Neural progenitor cell (in vitro differentiated cells): ENCODE measurements at regions not wholly inside any gene's neighbourhood (a gene's known extent, or its start where the extent isn't known, plus 50 kb on each side); places are given as distances from the start of the nearest gene placed in this dataset.
"Not testable (repeated sequence)": the region's sequence is repeated elsewhere in the genome, so short reads cannot be mapped to it uniquely, and the experiment has no call there.

Experiments used
- DNase-seq: peaks from one replicate; pipeline ENCODE4 v3.0.0-alpha.2; 2016; ENCODE audit warnings: low spot score
- H2AFZ ChIP-seq: fragments of 200-600 bp; sonication (generic); replicated peaks from 2 replicates; pipeline ENCODE4 v1.6.1; 2016; ENCODE audit warnings: antibody characterized with exemption
- H3F3A ChIP-seq: fragments of 200-600 bp; sonication (generic); 2 replicates; pipeline ENCODE4 v1.6.1; 2016; ENCODE audit warnings: antibody characterized with exemption, low read depth
- H3K27ac ChIP-seq: fragments of 200-600 bp; sonication (generic); 2 replicates; pipeline ENCODE4 v1.5.1; 2016; ENCODE audit warnings: mild to moderate bottlenecking
- H3K27me3 ChIP-seq: fragments of 200-600 bp; sonication (generic); 2 replicates; pipeline ENCODE4 v1.6.1; 2016; ENCODE audit warnings: mild to moderate bottlenecking, moderate library complexity
- H3K36me3 ChIP-seq: fragments of 200-600 bp; sonication (generic); 2 replicates; pipeline ENCODE4 v1.5.1; 2016
- H3K4me1 ChIP-seq: fragments of 200-600 bp; sonication (generic); 2 replicates; pipeline ENCODE4 v1.6.1; 2016; ENCODE audit warnings: mixed run types
- H3K4me2 ChIP-seq: fragments of 200-600 bp; sonication (generic); 2 replicates; pipeline ENCODE4 v1.6.1; 2016
- H3K4me3 ChIP-seq: fragments of 200-600 bp; sonication (generic); 2 replicates; pipeline ENCODE4 v1.5.1; 2016
- H3K79me2 ChIP-seq: fragments of 200-600 bp; sonication (generic); 2 replicates; pipeline ENCODE4 v1.6.1; 2016; ENCODE audit warnings: low read depth
- H3K9ac ChIP-seq: fragments of 200-600 bp; sonication (generic); 2 replicates; pipeline ENCODE4 v1.6.1; 2016
- H3K9me3 ChIP-seq: fragments of 200-600 bp; sonication (generic); 2 replicates; pipeline ENCODE4 v1.5.1; 2016; ENCODE audit warnings: low read depth
- H4K20me1 ChIP-seq: fragments of 200-600 bp; sonication (generic); 2 replicates; pipeline ENCODE4 v1.6.1; 2016; ENCODE audit warnings: low read depth
- H3K27ac Mint-ChIP-seq: 3 replicates; pipeline ENCODE4 v1.8.0; 2021; ENCODE audit warnings: mixed read lengths
- H3K27me3 Mint-ChIP-seq: 2 replicates; pipeline ENCODE4 v1.8.0; 2022; ENCODE audit warnings: low read depth, mild to moderate bottlenecking, inconsistent platforms, moderate library complexity, mixed read lengths; ENCODE audit not compliant: insufficient read depth
- H3K36me3 Mint-ChIP-seq: 3 replicates; pipeline ENCODE4 v1.8.0; 2021; ENCODE audit warnings: mixed read lengths
- H3K4me1 Mint-ChIP-seq: 3 replicates; pipeline ENCODE4 v1.8.0; 2021; ENCODE audit warnings: mixed read lengths
- H3K4me3 Mint-ChIP-seq: 3 replicates; pipeline ENCODE4 v1.8.0; 2021; ENCODE audit warnings: mild to moderate bottlenecking, moderate library complexity, mixed read lengths
- H3K9me3 Mint-ChIP-seq: 3 replicates; pipeline ENCODE4 v1.8.0; 2020; ENCODE audit warnings: mixed read lengths
- CTCF ChIP-seq: fragments of 200-600 bp; sonication (generic); IDR thresholded peaks from 2 replicates; pipeline ENCODE4 v1.5.1; 2017; ENCODE audit warnings: antibody characterized with exemption, mild to moderate bottlenecking
- EZH2 ChIP-seq: fragments of 200-600 bp; sonication (generic); IDR thresholded peaks from 2 replicates; pipeline ENCODE4 v1.6.1; 2017; ENCODE audit warnings: antibody characterized with exemption, mild to moderate bottlenecking, moderate library complexity
- EZH2phosphoT487 ChIP-seq: fragments of 200-600 bp; sonication (generic); IDR thresholded peaks from 2 replicates; pipeline ENCODE4 v1.6.1; 2017; ENCODE audit warnings: antibody characterized with exemption

DNA sequence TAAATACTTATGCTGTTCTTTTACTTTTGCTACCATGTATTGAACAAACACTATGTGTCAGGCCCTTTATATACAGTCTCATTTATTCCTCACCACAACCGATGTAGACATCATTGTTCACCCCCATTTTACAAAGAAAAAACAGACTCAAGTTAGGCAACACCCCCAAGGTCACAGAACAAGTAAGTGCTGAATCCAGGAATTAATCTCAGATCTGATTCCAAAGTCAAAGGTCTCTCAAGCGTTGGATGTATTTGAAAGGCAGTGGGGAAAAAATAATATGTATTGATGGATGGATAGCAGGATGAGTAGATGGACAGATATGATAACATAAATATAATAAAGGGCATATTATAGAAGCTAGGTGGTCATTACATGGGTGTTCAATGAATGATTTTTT lies 85.1 kb upstream of the VLDLR start:
- Mint-ChIP-seq H3K4me3 (no peak overlapping the region), H3K9me3 (no peaks in the 10 kb centered on the region), H3K27ac (no peak overlapping the region), H3K4me1 (peaks cover 12% of the 10 kb centered on the region), H3K36me3 (no peaks in the 10 kb centered on the region), H3K27me3 (peaks cover 2% of the 10 kb centered on the region)
- Histone ChIP-seq H3F3A (no peaks in the 10 kb centered on the region), H3K27ac (no peak overlapping the region), H4K20me1 (no peaks in the 10 kb centered on the region), H3K27me3 (no peaks in the 10 kb centered on the region), H3K79me2 (no peaks in the 10 kb centered on the region), H3K9me3 (no peaks in the 10 kb centered on the region), H3K4me1 (peaks cover 3% of the 10 kb centered on the region), H3K9ac (no peak overlapping the region), H3K36me3 (no peaks in the 10 kb centered on the region), H2AFZ (no peak overlapping the region), H3K4me2 (no peak overlapping the region), H3K4me3 (no peak overlapping the region)
- no peak for TF ChIP-seq EZH2
- no peak for TF ChIP-seq CTCF
- TF ChIP-seq EZH2phosphoT487 = no peak
- DNase-seq = no peak

DNA sequence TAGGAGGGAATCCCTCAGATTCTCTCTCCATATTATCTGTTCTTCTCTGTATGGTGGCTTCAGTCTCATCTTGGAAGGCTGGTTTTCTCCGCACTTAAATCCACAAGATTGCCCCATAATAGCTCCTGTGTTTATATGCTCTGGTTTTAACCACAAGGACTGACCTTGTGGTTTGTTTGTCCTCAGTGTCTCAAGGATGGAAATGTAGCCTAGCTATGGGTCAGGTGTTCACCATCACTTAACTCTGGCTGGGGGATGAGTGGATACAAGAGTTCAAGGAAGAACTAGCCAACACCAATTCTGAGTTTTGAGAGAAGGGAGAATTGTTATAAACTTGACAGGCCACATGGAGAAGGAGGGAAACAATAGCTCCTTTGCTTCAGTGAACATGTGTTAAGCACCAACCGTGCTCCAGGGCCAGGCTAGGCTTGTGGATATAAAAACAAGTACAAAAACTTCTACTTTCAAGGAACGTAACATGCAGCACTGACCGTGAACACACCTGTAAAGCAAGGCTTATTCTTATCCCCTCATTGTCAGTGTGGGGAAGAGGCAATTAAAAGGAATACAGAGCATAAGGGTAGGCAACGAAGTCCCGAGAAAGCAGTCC lies 75.6 kb upstream of the VLDLR start:
- Histone ChIP-seq H3K9me3 (no peaks in the 10 kb centered on the region), H3K27ac (no peak overlapping the region), H3K4me3 (no peak overlapping the region), H3K79me2 (no peaks in the 10 kb centered on the region), H3K4me2 (no peak overlapping the region), H3K9ac (no peak overlapping the region), H3K27me3 (no peaks in the 10 kb centered on the region), H3K36me3 (no peaks in the 10 kb centered on the region), H3K4me1 (no peaks in the 10 kb centered on the region), H2AFZ (no peak overlapping the region), H3F3A (no peaks in the 10 kb centered on the region), H4K20me1 (no peaks in the 10 kb centered on the region)
- H3K4me3 Mint-ChIP-seq = no peak overlapping the region
- peaks cover 9% of the 10 kb centered on the region for H3K9me3 Mint-ChIP-seq
- no peak for TF ChIP-seq EZH2phosphoT487
- TF ChIP-seq CTCF = no peak
- TF ChIP-seq EZH2 = no peak
- no peak overlapping the region for H3K27ac Mint-ChIP-seq
- no peaks in the 10 kb centered on the region for H3K4me1 Mint-ChIP-seq
- H3K27me3 Mint-ChIP-seq = peaks cover 2% of the 10 kb centered on the region
- no peak for DNase-seq
- H3K36me3 Mint-ChIP-seq = no peaks in the 10 kb centered on the region

DNA sequence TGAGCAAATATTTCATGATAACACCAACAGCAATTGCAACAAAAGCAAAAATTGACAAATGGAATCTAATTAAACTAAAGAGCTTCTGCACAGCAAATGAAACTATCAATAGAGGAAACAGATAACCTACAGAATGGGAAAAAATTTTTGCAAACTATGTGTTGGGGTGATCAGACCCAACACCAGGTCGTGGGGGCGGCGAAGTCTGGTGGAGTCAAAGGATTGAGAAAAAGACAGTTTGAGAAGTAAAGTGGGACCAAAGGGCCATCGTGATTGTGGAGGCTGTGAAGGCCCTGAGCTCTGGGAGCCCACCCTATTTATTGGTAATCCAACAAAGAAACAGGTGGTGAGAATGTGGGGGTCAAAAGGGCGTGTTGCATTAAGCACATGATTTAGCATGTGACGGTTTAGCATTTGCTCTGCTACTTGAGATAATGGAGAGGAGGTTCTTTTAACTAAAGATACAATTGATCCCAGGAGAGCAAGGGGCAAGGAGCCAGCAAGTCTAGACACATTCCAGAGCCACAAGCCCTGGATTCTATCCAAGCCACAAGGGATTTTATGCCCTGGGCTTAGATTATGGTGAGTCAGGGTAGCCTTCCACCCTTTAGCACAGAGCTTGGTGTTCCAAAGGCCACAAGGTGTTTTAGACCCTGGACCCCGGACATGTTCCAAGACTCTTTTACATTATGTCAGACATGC lies 65.5 kb upstream of the VLDLR start:
- H3K9ac ChIP-seq, H3K79me2 ChIP-seq, H3K4me3 Mint-ChIP-seq, H2AFZ ChIP-seq, H4K20me1 ChIP-seq, H3K36me3 ChIP-seq, H3K9me3 ChIP-seq, H3K4me1 Mint-ChIP-seq, H3K4me1 ChIP-seq, H3K4me2 ChIP-seq, H3K27me3 ChIP-seq, H3K27ac ChIP-seq, H3K36me3 Mint-ChIP-seq, H3K27me3 Mint-ChIP-seq, H3K27ac Mint-ChIP-seq, H3K4me3 ChIP-seq, DNase-seq, H3F3A ChIP-seq: not testable (repeated sequence)
- peaks cover 16% of the 10 kb centered on the region for H3K9me3 Mint-ChIP-seq

- H3K4me1 ChIP-seq = no peaks in the 10 kb centered on the region
- H3K36me3 Mint-ChIP-seq = no peaks in the 10 kb centered on the region
- TF ChIP-seq EZH2 (no peak), CTCF (no peak), EZH2phosphoT487 (no peak)
- H3K27ac ChIP-seq = no peak overlapping the region
- no peak for DNase-seq
- H3K4me1 Mint-ChIP-seq = no peaks in the 10 kb centered on the region
- H2AFZ ChIP-seq = no peak overlapping the region
- H3K27me3 ChIP-seq = no peaks in the 10 kb centered on the region
- no peaks in the 10 kb centered on the region for H3K9me3 ChIP-seq
- no peaks in the 10 kb centered on the region for H3F3A ChIP-seq
- no peak overlapping the region for H3K4me2 ChIP-seq
- H3K27ac Mint-ChIP-seq = no peak overlapping the region
- H3K4me3 ChIP-seq = no peak overlapping the region
- H3K9me3 Mint-ChIP-seq = peaks cover 17% of the 10 kb centered on the region
- peaks cover 4% of the 10 kb centered on the region for H3K27me3 Mint-ChIP-seq
- H3K36me3 ChIP-seq = no peaks in the 10 kb centered on the region
- H4K20me1 ChIP-seq = no peaks in the 10 kb centered on the region
- H3K4me3 Mint-ChIP-seq = no peak overlapping the region
- no peaks in the 10 kb centered on the region for H3K79me2 ChIP-seq
- no peak overlapping the region for H3K9ac ChIP-seq
Measured at GRCh38 chr9:2557693-2558092, 63.9 kb upstream of the VLDLR start.
